Stimulated activated CD8-positive, alpha-beta memory T cell treated with anti-CD3 and anti-CD28 coated beads, Interleukin-4, amount 100 ng/mL, for 4 hours (primary cell): ENCODE measurements at regions not wholly inside any gene's neighbourhood (a gene's known extent, or its start where the extent isn't known, plus 50 kb on each side); places are given as distances from the start of the nearest gene placed in this dataset.

ENCODE experiments used
- DNase-seq, 2 donors: peaks; one replicate each; pipeline ENCODE4 v3.0.0-alpha.2; 2020; ENCODE audit warnings: low read depth in 2 of 2, low spot score in 1 of 2

GRCh38 chr11:26027887-26028286 lies 304.0 kb upstream of the ANO3 start:
- no peak for DNase-seq

GRCh38 chr11:26028393-26028911 lies 303.5 kb upstream of the ANO3 start:
- DNase-seq, result no peak

GRCh38 chr11:26030399-26030798 lies 301.5 kb upstream of the ANO3 start:
- DNase-seq, result no peak

- DNase-seq, result no peak
Measured at GRCh38 chr11:26032241-26032640, 299.7 kb upstream of the ANO3 start.

GRCh38 chr11:26035696-26036095 lies 296.2 kb upstream of the ANO3 start:
- no peak for DNase-seq

GRCh38 chr11:26037716-26038115 lies 294.2 kb upstream of the ANO3 start:
- DNase-seq, result no peak

- no peak for DNase-seq
Measured at GRCh38 chr11:26040339-26040738, 291.6 kb upstream of the ANO3 start.

GRCh38 chr11:26042113-26042512 lies 289.8 kb upstream of the ANO3 start:
- no peak for DNase-seq

GRCh38 chr11:26043665-26044064 lies 288.3 kb upstream of the ANO3 start:
- DNase-seq, result no peak

GRCh38 chr11:26044389-26044788 lies 287.5 kb upstream of the ANO3 start:
- DNase-seq, result no peak

GRCh38 chr11:26045082-26045481 lies 286.8 kb upstream of the ANO3 start:
- no peak for DNase-seq

- DNase-seq, result no peak
Measured at GRCh38 chr11:26048271-26048670, 283.7 kb upstream of the ANO3 start.

- DNase-seq, result no peak
Measured at GRCh38 chr11:26053966-26054365, 278.0 kb upstream of the ANO3 start.

- DNase-seq, result no peak
Measured at GRCh38 chr11:26062660-26063059, 269.3 kb upstream of the ANO3 start.

GRCh38 chr11:26063915-26064314 lies 268.0 kb upstream of the ANO3 start:
- DNase-seq, result no peak

GRCh38 chr11:26065944-26066343 lies 266.0 kb upstream of the ANO3 start:
- no peak for DNase-seq

- DNase-seq, result no peak
Measured at GRCh38 chr11:26070714-26071380, 261.1 kb upstream of the ANO3 start.

- DNase-seq, result no peak
Measured at GRCh38 chr11:26072614-26073153, 259.2 kb upstream of the ANO3 start.

- no peak for DNase-seq
Measured at GRCh38 chr11:26073646-26074045, 258.3 kb upstream of the ANO3 start.

- DNase-seq, result no peak
Measured at GRCh38 chr11:26076233-26076990, 255.5 kb upstream of the ANO3 start.

GRCh38 chr11:26078231-26078821 lies 253.6 kb upstream of the ANO3 start:
- no peak for DNase-seq

- no peak for DNase-seq
Measured at GRCh38 chr11:26084313-26084712, 247.6 kb upstream of the ANO3 start.
